DOHH2 (cell line): ENCODE measurements at regions not wholly inside any gene's neighbourhood (a gene's known extent, or its start where the extent isn't known, plus 50 kb on each side); places are given as distances from the start of the nearest gene placed in this dataset.

Experiments used
- EZH2phosphoT487 ChIP-seq: fragments of 200-600 bp; sonication (generic); IDR thresholded peaks from 2 replicates; pipeline ENCODE4 v1.6.1; 2017; ENCODE audit warnings: borderline replicate concordance, mild to moderate bottlenecking, antibody characterized with exemption, low read length, moderate library complexity, mixed read lengths
- TF ChIP-seq, protein P1 (sequence below): fragments of 200-600 bp; sonication (generic); IDR thresholded peaks from one replicate; pipeline ENCODE4 v1.5.1; 2014; ENCODE audit warnings: antibody characterized with exemption, mild to moderate bottlenecking, low read depth, low read length; ENCODE audit not compliant: poor library complexity, severe bottlenecking

DNA sequence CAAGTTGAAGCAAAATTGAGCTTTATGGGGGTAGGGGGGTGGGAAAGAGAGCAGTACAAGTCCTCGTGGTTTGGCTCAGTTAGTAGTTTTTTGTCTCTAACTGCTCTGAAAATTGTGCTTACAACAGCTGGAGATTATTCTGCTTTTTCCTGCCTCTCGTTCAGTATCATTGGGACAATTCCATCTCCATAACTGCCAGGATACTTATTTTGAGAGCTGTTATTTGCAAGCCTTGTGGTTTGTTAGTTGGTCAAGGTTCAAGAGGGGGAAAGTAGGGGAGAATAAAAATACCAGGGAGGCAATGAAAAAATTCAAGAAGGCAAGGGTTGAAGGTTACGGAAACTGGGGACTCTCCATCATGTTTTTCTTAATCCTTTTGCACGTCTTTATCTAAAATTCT lies 811.8 kb upstream of the ADGRL2 start:
- TF ChIP-seq, protein P1, sequence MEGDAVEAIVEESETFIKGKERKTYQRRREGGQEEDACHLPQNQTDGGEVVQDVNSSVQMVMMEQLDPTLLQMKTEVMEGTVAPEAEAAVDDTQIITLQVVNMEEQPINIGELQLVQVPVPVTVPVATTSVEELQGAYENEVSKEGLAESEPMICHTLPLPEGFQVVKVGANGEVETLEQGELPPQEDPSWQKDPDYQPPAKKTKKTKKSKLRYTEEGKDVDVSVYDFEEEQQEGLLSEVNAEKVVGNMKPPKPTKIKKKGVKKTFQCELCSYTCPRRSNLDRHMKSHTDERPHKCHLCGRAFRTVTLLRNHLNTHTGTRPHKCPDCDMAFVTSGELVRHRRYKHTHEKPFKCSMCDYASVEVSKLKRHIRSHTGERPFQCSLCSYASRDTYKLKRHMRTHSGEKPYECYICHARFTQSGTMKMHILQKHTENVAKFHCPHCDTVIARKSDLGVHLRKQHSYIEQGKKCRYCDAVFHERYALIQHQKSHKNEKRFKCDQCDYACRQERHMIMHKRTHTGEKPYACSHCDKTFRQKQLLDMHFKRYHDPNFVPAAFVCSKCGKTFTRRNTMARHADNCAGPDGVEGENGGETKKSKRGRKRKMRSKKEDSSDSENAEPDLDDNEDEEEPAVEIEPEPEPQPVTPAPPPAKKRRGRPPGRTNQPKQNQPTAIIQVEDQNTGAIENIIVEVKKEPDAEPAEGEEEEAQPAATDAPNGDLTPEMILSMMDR: no peak
- TF ChIP-seq EZH2phosphoT487: no peak
